K562 (cell line): ENCODE measurements at regions not wholly inside any gene's neighbourhood (a gene's known extent, or its start where the extent isn't known, plus 50 kb on each side); places are given as distances from the start of the nearest gene placed in this dataset.

Source experiments
- ATAC-seq: fragments of 200-7000 bp; cut with Tn5 transposase; 3 replicates; pipeline ENCODE4 v1.9.1; 2020; ENCODE audit warnings: moderate library complexity
- BruUV-seq: library from RNA; stranded (reverse); fragments of 400-500 nt; replicated peaks from 2 replicates; lab custom pipeline; 2021; lab: Mats Ljungman, UMichigan
- CTCF ChIA-PET: fragments of 300-600 bp; formaldehyde crosslinking; extraction: SDS; loops from one replicate; lab custom pipeline; 2021; ENCODE audit warnings: low intra/inter-chr PET ratio; lab: Yijun Ruan, JAX
- POLR2A ChIA-PET: fragments of 300-600, 350-650 bp; sonication (Branson Sonifier 250); formaldehyde crosslinking; extraction: SDS; loops from one replicate; lab custom pipeline; 2021; ENCODE audit warnings: antibody characterized with exemption, inconsistent platforms; lab: Yijun Ruan, JAX
- DNase-seq, 4 experiments: peaks; one replicate each; pipeline versions ENCODE4 v3.0.0 to v3.0.0-alpha.2; 2011 to 2018; ENCODE audit warnings: low spot score in 3 of 4, mixed read lengths in 3 of 4; ENCODE audit errors: extremely low read depth in 1 of 4
- FAIRE-seq: peaks from 2 replicates; lab custom pipeline; 2011; peaks lifted over from hg19 to GRCh38; lab: Jason Lieb, UNC
- H2AFZ ChIP-seq: 2 replicates; pipeline ENCODE4 v1.6.0; 2011; ENCODE audit warnings: low read depth, low read length, control low read depth, inconsistent platforms
- H3K27ac ChIP-seq: fragments of 200-600 bp; 3 replicates; pipeline ENCODE4 v1.8.0; 2011; ENCODE audit warnings: low read depth, mild to moderate bottlenecking, control low read depth, inconsistent platforms, low read length, moderate library complexity, mixed read lengths; ENCODE audit errors: extremely low read depth
- H3K27me3 ChIP-seq, 2 experiments: fragments of 300-600 bp in 1 of 2; 2 replicates in 1 of 2; 3 replicates in 1 of 2; pipeline versions ENCODE4 v1.6.0 to v1.8.0; 2011; ENCODE audit warnings: inconsistent platforms in 2 of 2, low read length in 2 of 2, mild to moderate bottlenecking in 1 of 2, mixed read lengths in 1 of 2, moderate library complexity in 1 of 2; ENCODE audit not compliant: control insufficient read depth in 2 of 2, insufficient read depth in 2 of 2
- H3K36me3 ChIP-seq: fragments of 300-600 bp; 3 replicates; pipeline ENCODE4 v1.8.0; 2011; ENCODE audit warnings: mild to moderate bottlenecking, low read length, inconsistent platforms; ENCODE audit not compliant: control insufficient read depth, insufficient read depth
- H3K4me1 ChIP-seq, 2 experiments: fragments of 200-600 bp in 1 of 2; replicated peaks in 1 of 2; 2 replicates in 1 of 2; 3 replicates in 1 of 2; pipeline versions ENCODE4 v1.5.1 to v1.8.0; 2011; ENCODE audit warnings: inconsistent platforms in 2 of 2, low read length in 2 of 2, mild to moderate bottlenecking in 1 of 2, mixed read lengths in 1 of 2, moderate library complexity in 1 of 2; ENCODE audit not compliant: control insufficient read depth in 2 of 2, insufficient read depth in 2 of 2
- H3K4me2 ChIP-seq: 2 replicates; pipeline ENCODE4 v1.6.1; 2011; ENCODE audit warnings: low read length, control low read depth, inconsistent platforms, mixed read lengths; ENCODE audit not compliant: insufficient read depth
- H3K4me3 ChIP-seq: fragments of 200-600 bp; sonication (generic), shearing (Covaris generic); 2 replicates; pipeline ENCODE4 v1.5.1; 2016; ENCODE audit warnings: control low read depth, inconsistent platforms
- H3K79me2 ChIP-seq: fragments of 200-600 bp; 3 replicates; pipeline ENCODE4 v1.8.0; 2011; ENCODE audit warnings: low read length, inconsistent platforms; ENCODE audit not compliant: control insufficient read depth, insufficient read depth
- H3K9ac ChIP-seq, 2 experiments: 2 replicates each; pipeline versions ENCODE4 v1.6.0 to v1.6.1; 2011; ENCODE audit warnings: low read depth in 2 of 2, low read length in 2 of 2, control low read depth in 1 of 2, inconsistent platforms in 1 of 2, mild to moderate bottlenecking in 1 of 2, mixed read lengths in 1 of 2; ENCODE audit not compliant: insufficient read depth in 1 of 2
- H3K9me1 ChIP-seq: one replicate; pipeline ENCODE4 v1.6.0; 2011; ENCODE audit warnings: inconsistent platforms, mild to moderate bottlenecking, low read length, moderate library complexity; ENCODE audit not compliant: control insufficient read depth, insufficient read depth
- H3K9me3 ChIP-seq: replicated peaks from 2 replicates; pipeline ENCODE4 v1.5.1; 2011; ENCODE audit warnings: low read depth, low read length, inconsistent platforms; ENCODE audit not compliant: control insufficient read depth, insufficient read depth
- H4K20me1 ChIP-seq: replicated peaks from 2 replicates; pipeline ENCODE4 v1.6.1; 2011; ENCODE audit warnings: low read length, inconsistent platforms, mixed read lengths; ENCODE audit not compliant: control insufficient read depth, insufficient read depth
- ATF1 ChIP-seq, 2 experiments: fragments of 450-650 bp in 1 of 2; IDR thresholded peaks; 2 replicates each; pipeline ENCODE4 v1.6.1; 2016; ENCODE audit warnings: missing compliant biosample characterization in 1 of 2, missing genetic modification characterization in 1 of 2
- CBX3 ChIP-seq, 2 experiments: IDR thresholded peaks; 1 replicate in 1 of 2; 2 replicates in 1 of 2; pipeline ENCODE4 v1.6.1; 2012; ENCODE audit warnings: inconsistent platforms in 2 of 2, low read length in 2 of 2, borderline replicate concordance in 1 of 2, control low read depth in 1 of 2
- CTBP1 ChIP-seq: fragments of 450-650 bp; IDR thresholded peaks from 2 replicates; pipeline ENCODE4 v1.6.1; 2016; ENCODE audit warnings: borderline replicate concordance
- ESRRA ChIP-seq: fragments of 450-650 bp; IDR thresholded peaks from 2 replicates; pipeline ENCODE4 v1.6.1; 2014; ENCODE audit warnings: low read depth, mild to moderate bottlenecking, moderate library complexity, borderline replicate concordance
- MEF2A ChIP-seq: IDR thresholded peaks from 2 replicates; pipeline ENCODE4 v1.6.1; 2011; ENCODE audit warnings: low read depth, mild to moderate bottlenecking, low read length, moderate library complexity; ENCODE audit not compliant: control insufficient read depth
- SMARCA5 ChIP-seq: fragments of 450-650 bp; IDR thresholded peaks from 2 replicates; pipeline ENCODE4 v1.6.1; 2016
- ZFP30 ChIP-seq: fragments of 250-450 bp; sonication (Bioruptor Pico); IDR thresholded peaks from 2 replicates; pipeline ENCODE4 v1.8.0; 2022; ENCODE audit warnings: moderate library complexity, mild to moderate bottlenecking, inconsistent platforms, borderline replicate concordance
- ZNF408 ChIP-seq: fragments of 250-450 bp; sonication (Bioruptor Pico); IDR thresholded peaks from 2 replicates; pipeline ENCODE4 v1.4.0; 2020; ENCODE audit warnings: low read depth, mild to moderate bottlenecking, moderate library complexity
- ZSCAN29 ChIP-seq: fragments of 450-650 bp; IDR thresholded peaks from 2 replicates; pipeline ENCODE4 v1.6.1; 2017
- in situ Hi-C: fragments of 300-500 bp; cut with MboI; formaldehyde crosslinking; loops from 4 replicates; pipeline ENCODE4 v1.15.0; 2018; ENCODE audit warnings: inconsistent platforms, mixed read lengths
- intact Hi-C: fragments of 100-400 bp; cut with micrococcal nuclease; formaldehyde crosslinking; loops from 2 replicates; pipeline ENCODE4 v1.14.2; 2022
- TF ChIP-seq, protein P1 (sequence below): sonication (generic); formaldehyde crosslinking; IDR thresholded peaks from 2 replicates; pipeline ENCODE4 v1.8.0; 2022; ENCODE audit warnings: missing genetic modification reagents, mild to moderate bottlenecking, borderline replicate concordance

DNA sequence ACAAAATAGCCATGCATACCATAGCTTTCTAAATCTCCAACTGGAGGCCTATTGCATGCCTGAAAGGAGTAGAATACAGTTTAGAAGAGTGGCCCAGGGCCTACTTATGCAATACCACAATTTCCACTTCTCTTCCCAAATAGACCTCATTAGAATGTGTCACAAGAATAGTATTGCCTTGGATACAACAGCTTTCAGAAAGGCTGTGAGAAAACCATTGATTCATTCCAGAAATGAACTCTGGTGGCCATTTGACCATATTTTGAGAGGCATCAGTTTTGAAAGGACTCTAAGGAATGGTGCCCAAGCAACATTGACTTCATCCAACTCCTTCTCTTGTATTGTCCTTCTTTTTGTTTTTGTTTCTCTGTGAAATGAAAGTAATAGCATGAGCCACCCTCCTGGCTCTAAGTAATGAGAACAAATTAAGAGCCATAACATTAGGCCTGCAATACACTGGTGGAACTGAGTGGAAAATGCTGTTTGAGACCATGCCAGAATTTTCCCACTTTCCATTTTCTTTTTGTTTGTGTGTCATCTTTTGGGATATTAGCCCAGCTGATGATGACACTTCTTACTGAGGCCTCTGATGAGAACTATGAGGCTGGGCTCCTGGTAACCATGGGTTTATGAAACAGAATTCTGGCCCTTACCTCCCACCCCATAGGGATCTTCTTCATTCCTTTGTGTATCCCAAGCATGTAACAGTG, 90.2 kb downstream of the TMEM174 start:
- Histone ChIP-seq H3K27ac (no peak overlapping the region), H3K4me1 (no peaks in the 10 kb centered on the region), H3K9me1 (no peaks in the 10 kb centered on the region), H2AFZ (no peak overlapping the region), H3K79me2 (no peaks in the 10 kb centered on the region), H3K4me2 (no peak overlapping the region), H4K20me1 (no peaks in the 10 kb centered on the region; the same call in 1 of the 2 replicates), H3K27me3 (peaks cover 17 to 18% of the 10 kb centered on the region in 2 experiments; a peak in 4 of 5 replicates), H3K4me3 (no peak overlapping the region), H3K9me3 (no peaks in the 10 kb centered on the region), H3K36me3 (no peaks in the 10 kb centered on the region), H3K9ac (no peak overlapping the region)
- in situ Hi-C loops, result no loop called here
- no peak for DNase-seq
- TF ChIP-seq SMARCA5 (no peak), ESRRA (no peak), ZFP30 (no peak), MEF2A (no peak), CBX3 (IDR thresholded peaks at IDR 0.05; ENCODE audit: borderline replicate concordance in 1 of 2, low read length in 2 of 2) (no peak), ATF1 (CRISPR knock-in tag; IDR thresholded peaks at IDR 0.05) (no peak), ATF1 (tag; IDR thresholded peaks at IDR 0.05) (no peak), ZNF408 (CRISPR knock-in tag) (no peak), CTBP1 (no peak), ZSCAN29 (no peak)
- TF ChIP-seq, protein P1, sequence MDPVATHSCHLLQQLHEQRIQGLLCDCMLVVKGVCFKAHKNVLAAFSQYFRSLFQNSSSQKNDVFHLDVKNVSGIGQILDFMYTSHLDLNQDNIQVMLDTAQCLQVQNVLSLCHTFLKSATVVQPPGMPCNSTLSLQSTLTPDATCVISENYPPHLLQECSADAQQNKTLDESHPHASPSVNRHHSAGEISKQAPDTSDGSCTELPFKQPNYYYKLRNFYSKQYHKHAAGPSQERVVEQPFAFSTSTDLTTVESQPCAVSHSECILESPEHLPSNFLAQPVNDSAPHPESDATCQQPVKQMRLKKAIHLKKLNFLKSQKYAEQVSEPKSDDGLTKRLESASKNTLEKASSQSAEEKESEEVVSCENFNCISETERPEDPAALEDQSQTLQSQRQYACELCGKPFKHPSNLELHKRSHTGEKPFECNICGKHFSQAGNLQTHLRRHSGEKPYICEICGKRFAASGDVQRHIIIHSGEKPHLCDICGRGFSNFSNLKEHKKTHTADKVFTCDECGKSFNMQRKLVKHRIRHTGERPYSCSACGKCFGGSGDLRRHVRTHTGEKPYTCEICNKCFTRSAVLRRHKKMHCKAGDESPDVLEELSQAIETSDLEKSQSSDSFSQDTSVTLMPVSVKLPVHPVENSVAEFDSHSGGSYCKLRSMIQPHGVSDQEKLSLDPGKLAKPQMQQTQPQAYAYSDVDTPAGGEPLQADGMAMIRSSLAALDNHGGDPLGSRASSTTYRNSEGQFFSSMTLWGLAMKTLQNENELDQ (CRISPR knock-in tag), result no peak
- ATAC-seq, result no peak
- FAIRE-seq, result no peak
- CTCF ChIA-PET, result no interaction called here
- no TSS peak for BruUV-seq
- POLR2A ChIA-PET, result no interaction called here
- intact Hi-C loops, result no loop called here
